WTC11 (cell line): ENCODE measurements at regions not wholly inside any gene's neighbourhood (a gene's known extent, or its start where the extent isn't known, plus 50 kb on each side); places are given as distances from the start of the nearest gene placed in this dataset.

ENCODE experiments used
- ATAC-seq: fragments of 200-7000 bp; cut with Tn5 transposase; 2 replicates; pipeline ENCODE4 v1.10.0; 2021; ENCODE audit warnings: mild to moderate bottlenecking, moderate library complexity
- CTCF ChIA-PET: fragments of 300-600 bp; sonication (Branson Sonifier 250); formaldehyde crosslinking; loops from one replicate; lab custom pipeline; 2021; ENCODE audit warnings: antibody characterized with exemption; lab: Charles Lee
- POLR2A ChIA-PET: fragments of 350-600 bp; sonication (Branson Sonifier 250); formaldehyde crosslinking; loops from one replicate; lab custom pipeline; 2021; ENCODE audit warnings: antibody characterized with exemption; lab: Charles Lee
- DNase-seq: peaks from one replicate; pipeline ENCODE4 v3.0.0; 2021; ENCODE audit warnings: low spot score
- H3K27ac Mint-ChIP-seq: 2 replicates; pipeline ENCODE4 v1.8.0; 2021; ENCODE audit warnings: mixed read lengths
- H3K27me3 Mint-ChIP-seq: 2 replicates; pipeline ENCODE4 v1.8.0; 2021; ENCODE audit warnings: low read depth, mild to moderate bottlenecking, moderate library complexity, mixed read lengths
- H3K36me3 Mint-ChIP-seq: 2 replicates; pipeline ENCODE4 v1.8.0; 2021; ENCODE audit warnings: mixed read lengths
- H3K4me1 Mint-ChIP-seq: 2 replicates; pipeline ENCODE4 v1.8.0; 2022; ENCODE audit warnings: mixed read lengths
- H3K4me3 Mint-ChIP-seq: 2 replicates; pipeline ENCODE4 v1.8.0; 2021; ENCODE audit warnings: mild to moderate bottlenecking, moderate library complexity, mixed read lengths
- H3K9me3 Mint-ChIP-seq: 2 replicates; pipeline ENCODE4 v1.8.0; 2021; ENCODE audit warnings: mixed read lengths
- CDX4 ChIP-seq: fragments of 250-450 bp; sonication (Bioruptor Pico); IDR thresholded peaks from 2 replicates; pipeline ENCODE4 v1.9.0; 2021; ENCODE audit warnings: moderate library complexity, mild to moderate bottlenecking, inconsistent platforms, borderline replicate concordance
- CTCF ChIP-seq: fragments of 200-600 bp; IDR thresholded peaks from 2 replicates; pipeline ENCODE4 v1.8.0; 2022; ENCODE audit warnings: antibody characterized with exemption
- FOXJ3 ChIP-seq: sonication (generic); formaldehyde crosslinking; IDR thresholded peaks from 2 replicates; pipeline ENCODE4 v1.9.0; 2021; ENCODE audit warnings: missing genetic modification reagents, mild to moderate bottlenecking, borderline replicate concordance
- HMGA2 ChIP-seq: fragments of 250-450 bp; sonication (Bioruptor Pico); IDR thresholded peaks from 2 replicates; pipeline ENCODE4 v1.4.0; 2021; ENCODE audit warnings: mild to moderate bottlenecking, moderate library complexity
- IRF1 ChIP-seq: sonication (generic); formaldehyde crosslinking; IDR thresholded peaks from 2 replicates; pipeline ENCODE4 v1.8.0; 2023; ENCODE audit warnings: missing genetic modification reagents
- NR1H2 ChIP-seq: sonication (generic); formaldehyde crosslinking; IDR thresholded peaks from 2 replicates; pipeline ENCODE4 v1.9.0; 2021; ENCODE audit warnings: mild to moderate bottlenecking, moderate library complexity, missing genetic modification reagents
- NR2C2 ChIP-seq: sonication (generic); formaldehyde crosslinking; IDR thresholded peaks from 2 replicates; pipeline ENCODE4 v1.8.0; 2022; ENCODE audit warnings: mild to moderate bottlenecking, missing genetic modification reagents
- SP1 ChIP-seq: sonication (generic); formaldehyde crosslinking; conservative IDR thresholded peaks from 2 replicates; pipeline ENCODE4 v1.8.1; 2022; ENCODE audit warnings: missing genetic modification reagents
- ZNF121 ChIP-seq: sonication (generic); formaldehyde crosslinking; IDR thresholded peaks from 2 replicates; pipeline ENCODE4 v1.8.0; 2023; ENCODE audit warnings: missing genetic modification reagents
- ZNF317 ChIP-seq: sonication (generic); formaldehyde crosslinking; IDR thresholded peaks from 2 replicates; pipeline ENCODE4 v1.8.1; 2023; ENCODE audit warnings: low read depth, mild to moderate bottlenecking, moderate library complexity, missing genetic modification reagents, borderline replicate concordance
- ZNF532 ChIP-seq: fragments of 250-450 bp; sonication (Bioruptor Pico); IDR thresholded peaks from 2 replicates; pipeline ENCODE4 v1.9.0; 2021; ENCODE audit warnings: mild to moderate bottlenecking, borderline replicate concordance
- TF ChIP-seq, protein P1 (sequence below): sonication (generic); formaldehyde crosslinking; IDR thresholded peaks from 2 replicates; pipeline ENCODE4 v1.8.1; 2022; ENCODE audit warnings: mild to moderate bottlenecking, moderate library complexity, missing genetic modification reagents
- TF ChIP-seq, protein P2 (sequence below): fragments of 250-450 bp; sonication (Bioruptor Pico); IDR thresholded peaks from 2 replicates; pipeline ENCODE4 v1.9.0; 2021; ENCODE audit warnings: mild to moderate bottlenecking
- TF ChIP-seq, protein P3 (sequence below): sonication (generic); formaldehyde crosslinking; IDR thresholded peaks from 2 replicates; pipeline ENCODE4 v1.8.1; 2023; ENCODE audit warnings: mild to moderate bottlenecking, missing genetic modification reagents, borderline replicate concordance
- TF ChIP-seq, protein P4 (sequence below): fragments of 250-450 bp; sonication (Bioruptor Pico); conservative IDR thresholded peaks from 2 replicates; pipeline ENCODE4 v1.9.0; 2021; ENCODE audit warnings: mild to moderate bottlenecking

DNA sequence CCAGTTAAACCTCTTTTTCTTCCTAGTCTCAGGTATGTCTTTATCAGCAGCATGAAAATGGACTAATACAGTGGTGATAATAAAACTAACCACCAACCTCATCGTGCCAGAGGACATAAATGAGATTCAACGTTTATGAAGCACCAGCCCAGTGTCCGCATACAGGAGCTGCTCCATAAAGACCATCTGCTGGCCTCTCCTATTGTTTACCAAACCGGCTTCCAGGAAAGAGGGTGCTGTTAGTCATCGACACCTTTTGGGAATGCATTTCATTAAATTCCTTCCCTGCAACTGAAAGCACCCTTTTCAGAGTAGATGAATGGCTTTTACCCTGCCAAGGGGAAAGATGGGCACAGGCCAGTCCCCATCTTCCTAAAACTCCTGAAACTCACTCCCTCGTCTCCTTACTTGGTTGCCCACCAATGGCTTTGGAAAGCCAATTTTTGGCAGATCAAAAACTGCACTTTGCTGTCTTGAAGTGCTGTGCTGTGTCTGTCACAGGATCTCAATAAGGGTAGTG, 122.1 kb downstream of the AQP9 start (continued):
- TF ChIP-seq, protein P1, sequence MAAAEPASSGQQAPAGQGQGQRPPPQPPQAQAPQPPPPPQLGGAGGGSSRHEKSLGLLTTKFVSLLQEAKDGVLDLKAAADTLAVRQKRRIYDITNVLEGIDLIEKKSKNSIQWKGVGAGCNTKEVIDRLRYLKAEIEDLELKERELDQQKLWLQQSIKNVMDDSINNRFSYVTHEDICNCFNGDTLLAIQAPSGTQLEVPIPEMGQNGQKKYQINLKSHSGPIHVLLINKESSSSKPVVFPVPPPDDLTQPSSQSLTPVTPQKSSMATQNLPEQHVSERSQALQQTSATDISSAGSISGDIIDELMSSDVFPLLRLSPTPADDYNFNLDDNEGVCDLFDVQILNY (CRISPR knock-in tag), result no peak
- no peak for TF ChIP-seq IRF1 (CRISPR knock-in tag)
- TF ChIP-seq NR1H2 (CRISPR knock-in tag), result no peak
- TF ChIP-seq, protein P2, sequence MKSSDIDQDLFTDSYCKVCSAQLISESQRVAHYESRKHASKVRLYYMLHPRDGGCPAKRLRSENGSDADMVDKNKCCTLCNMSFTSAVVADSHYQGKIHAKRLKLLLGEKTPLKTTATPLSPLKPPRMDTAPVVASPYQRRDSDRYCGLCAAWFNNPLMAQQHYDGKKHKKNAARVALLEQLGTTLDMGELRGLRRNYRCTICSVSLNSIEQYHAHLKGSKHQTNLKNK, result no peak
- no peak for TF ChIP-seq FOXJ3 (CRISPR knock-in tag)
- no peak for TF ChIP-seq NR2C2 (CRISPR knock-in tag)
- no peak for TF ChIP-seq ZNF532
- peak; percentile 36; the same call in 1 of the 2 replicates for TF ChIP-seq ZNF317 (CRISPR knock-in tag)

GRCh38 chr15:58260725-58261267, 122.6 kb downstream of the AQP9 start:
- H3K4me3 Mint-ChIP-seq, result peak overlapping the region; percentile 2; the same call in 1 of the 2 replicates
- ATAC-seq (no peak), DNase-seq (no peak)
- peak overlapping the region; percentile 94 for H3K27ac Mint-ChIP-seq
- H3K9me3 Mint-ChIP-seq, result peaks cover 15% of the 10 kb centered on the region
- H3K36me3 Mint-ChIP-seq, result peaks cover 10% of the 10 kb centered on the region
- peaks cover 65% of the 10 kb centered on the region for H3K4me1 Mint-ChIP-seq
- ChIA-PET POLR2A (no interaction called here), CTCF (no interaction called here)
- H3K27me3 Mint-ChIP-seq, result no peaks in the 10 kb centered on the region; the same call in none of the 2 replicates
- TF ChIP-seq CDX4 (CRISPR knock-in tag) (no peak), ZNF532 (no peak), ZNF121 (CRISPR knock-in tag) (no peak), HMGA2 (no peak), SP1 (no peak), CTCF (no peak)
- TF ChIP-seq, protein P3, sequence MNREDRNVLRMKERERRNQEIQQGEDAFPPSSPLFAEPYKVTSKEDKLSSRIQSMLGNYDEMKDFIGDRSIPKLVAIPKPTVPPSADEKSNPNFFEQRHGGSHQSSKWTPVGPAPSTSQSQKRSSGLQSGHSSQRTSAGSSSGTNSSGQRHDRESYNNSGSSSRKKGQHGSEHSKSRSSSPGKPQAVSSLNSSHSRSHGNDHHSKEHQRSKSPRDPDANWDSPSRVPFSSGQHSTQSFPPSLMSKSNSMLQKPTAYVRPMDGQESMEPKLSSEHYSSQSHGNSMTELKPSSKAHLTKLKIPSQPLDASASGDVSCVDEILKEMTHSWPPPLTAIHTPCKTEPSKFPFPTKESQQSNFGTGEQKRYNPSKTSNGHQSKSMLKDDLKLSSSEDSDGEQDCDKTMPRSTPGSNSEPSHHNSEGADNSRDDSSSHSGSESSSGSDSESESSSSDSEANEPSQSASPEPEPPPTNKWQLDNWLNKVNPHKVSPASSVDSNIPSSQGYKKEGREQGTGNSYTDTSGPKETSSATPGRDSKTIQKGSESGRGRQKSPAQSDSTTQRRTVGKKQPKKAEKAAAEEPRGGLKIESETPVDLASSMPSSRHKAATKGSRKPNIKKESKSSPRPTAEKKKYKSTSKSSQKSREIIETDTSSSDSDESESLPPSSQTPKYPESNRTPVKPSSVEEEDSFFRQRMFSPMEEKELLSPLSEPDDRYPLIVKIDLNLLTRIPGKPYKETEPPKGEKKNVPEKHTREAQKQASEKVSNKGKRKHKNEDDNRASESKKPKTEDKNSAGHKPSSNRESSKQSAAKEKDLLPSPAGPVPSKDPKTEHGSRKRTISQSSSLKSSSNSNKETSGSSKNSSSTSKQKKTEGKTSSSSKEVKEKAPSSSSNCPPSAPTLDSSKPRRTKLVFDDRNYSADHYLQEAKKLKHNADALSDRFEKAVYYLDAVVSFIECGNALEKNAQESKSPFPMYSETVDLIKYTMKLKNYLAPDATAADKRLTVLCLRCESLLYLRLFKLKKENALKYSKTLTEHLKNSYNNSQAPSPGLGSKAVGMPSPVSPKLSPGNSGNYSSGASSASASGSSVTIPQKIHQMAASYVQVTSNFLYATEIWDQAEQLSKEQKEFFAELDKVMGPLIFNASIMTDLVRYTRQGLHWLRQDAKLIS (CRISPR knock-in tag), result no peak
- TF ChIP-seq, protein P4, sequence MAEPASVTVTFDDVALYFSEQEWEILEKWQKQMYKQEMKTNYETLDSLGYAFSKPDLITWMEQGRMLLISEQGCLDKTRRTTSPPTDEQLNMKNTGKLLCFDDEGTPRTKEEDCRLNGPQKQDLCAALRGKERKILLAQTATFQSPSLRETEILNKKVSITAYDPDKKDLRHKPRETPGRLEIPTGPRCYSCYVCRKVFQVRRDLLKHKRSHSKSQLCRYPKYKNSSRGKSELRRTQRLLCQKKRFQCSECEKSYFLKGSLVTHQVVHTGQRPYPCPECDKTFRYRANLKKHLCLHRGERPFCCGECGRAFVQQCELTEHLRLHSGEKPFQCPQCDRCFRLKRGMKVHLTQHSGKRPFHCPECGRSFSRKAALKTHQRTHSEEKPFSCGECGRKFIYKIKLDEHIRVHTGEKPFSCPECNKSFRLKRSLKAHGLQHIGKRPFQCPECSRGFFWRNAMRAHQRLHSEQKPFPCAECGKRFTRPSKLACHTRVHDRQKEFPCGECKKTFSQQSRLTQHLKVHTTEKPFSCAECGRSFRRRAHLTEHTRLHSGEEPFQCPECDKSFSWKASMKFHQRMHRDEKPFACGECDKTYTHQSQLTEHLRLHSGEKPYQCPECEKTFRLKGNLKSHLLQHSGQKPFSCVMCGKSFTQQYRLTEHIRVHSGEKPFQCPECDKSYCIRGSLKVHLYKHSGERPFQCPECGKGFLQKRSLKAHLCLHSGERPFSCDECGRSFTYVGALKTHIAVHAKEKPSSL (CRISPR knock-in tag), result no peak
